ENCODE measurements at regions not wholly inside any gene's neighbourhood (a gene's known extent, or its start where the extent isn't known, plus 50 kb on each side); places are given as distances from the start of the nearest gene placed in this dataset.

DNA sequence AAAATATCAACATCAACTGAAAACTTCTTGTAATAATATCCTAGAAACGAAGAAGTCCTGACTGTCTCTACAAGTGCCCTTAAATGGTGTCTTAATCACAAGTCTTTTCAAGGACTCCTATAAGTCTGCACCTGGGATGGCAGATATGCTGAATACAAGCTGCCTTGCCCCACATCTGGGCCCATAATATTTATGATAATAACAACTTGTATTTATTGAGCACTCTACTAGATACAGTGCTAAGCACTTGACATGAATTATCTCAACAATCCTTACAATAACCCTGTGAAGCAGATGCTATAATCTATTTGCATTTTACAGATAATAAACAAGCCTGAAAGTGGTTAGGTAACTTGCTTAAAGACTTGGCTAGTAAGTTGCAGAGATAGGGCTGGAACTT, 78.0 kb upstream of the ZNF648 start:
- TF ChIP-seq, protein P1, sequence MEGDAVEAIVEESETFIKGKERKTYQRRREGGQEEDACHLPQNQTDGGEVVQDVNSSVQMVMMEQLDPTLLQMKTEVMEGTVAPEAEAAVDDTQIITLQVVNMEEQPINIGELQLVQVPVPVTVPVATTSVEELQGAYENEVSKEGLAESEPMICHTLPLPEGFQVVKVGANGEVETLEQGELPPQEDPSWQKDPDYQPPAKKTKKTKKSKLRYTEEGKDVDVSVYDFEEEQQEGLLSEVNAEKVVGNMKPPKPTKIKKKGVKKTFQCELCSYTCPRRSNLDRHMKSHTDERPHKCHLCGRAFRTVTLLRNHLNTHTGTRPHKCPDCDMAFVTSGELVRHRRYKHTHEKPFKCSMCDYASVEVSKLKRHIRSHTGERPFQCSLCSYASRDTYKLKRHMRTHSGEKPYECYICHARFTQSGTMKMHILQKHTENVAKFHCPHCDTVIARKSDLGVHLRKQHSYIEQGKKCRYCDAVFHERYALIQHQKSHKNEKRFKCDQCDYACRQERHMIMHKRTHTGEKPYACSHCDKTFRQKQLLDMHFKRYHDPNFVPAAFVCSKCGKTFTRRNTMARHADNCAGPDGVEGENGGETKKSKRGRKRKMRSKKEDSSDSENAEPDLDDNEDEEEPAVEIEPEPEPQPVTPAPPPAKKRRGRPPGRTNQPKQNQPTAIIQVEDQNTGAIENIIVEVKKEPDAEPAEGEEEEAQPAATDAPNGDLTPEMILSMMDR (conservative IDR thresholded peaks at IDR 0.05; ENCODE audit: low read length) = no peak
- no peak for DNase-seq (ENCODE audit: low read depth)
- no peak overlapping the region for H3K4me3 ChIP-seq (ENCODE audit: low read length)

DNA sequence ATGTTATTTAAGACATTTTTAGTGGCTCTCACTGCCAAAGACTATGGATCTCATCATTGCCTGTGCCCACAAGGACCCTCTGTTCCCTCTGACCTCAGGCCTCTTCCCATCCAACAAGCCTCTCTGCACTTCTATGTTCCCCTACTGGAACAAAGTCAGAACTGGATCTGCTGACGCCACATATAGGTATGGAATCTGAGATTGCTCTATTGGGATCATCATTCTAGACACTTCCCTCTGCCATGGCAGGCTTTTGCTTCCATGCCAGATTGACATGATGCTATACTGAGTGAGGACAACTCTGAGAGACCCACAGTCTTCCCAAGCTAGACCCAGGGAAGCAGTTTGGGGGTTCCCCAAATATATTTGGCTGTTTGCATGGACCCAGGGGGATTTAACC, 76.0 kb upstream of the ZNF648 start:
- no peak overlapping the region for H3K4me3 ChIP-seq (ENCODE audit: low read length)
- TF ChIP-seq, protein P1 (conservative IDR thresholded peaks at IDR 0.05; ENCODE audit: low read length) = no peak
- no peak for DNase-seq (ENCODE audit: low read depth)

DNA sequence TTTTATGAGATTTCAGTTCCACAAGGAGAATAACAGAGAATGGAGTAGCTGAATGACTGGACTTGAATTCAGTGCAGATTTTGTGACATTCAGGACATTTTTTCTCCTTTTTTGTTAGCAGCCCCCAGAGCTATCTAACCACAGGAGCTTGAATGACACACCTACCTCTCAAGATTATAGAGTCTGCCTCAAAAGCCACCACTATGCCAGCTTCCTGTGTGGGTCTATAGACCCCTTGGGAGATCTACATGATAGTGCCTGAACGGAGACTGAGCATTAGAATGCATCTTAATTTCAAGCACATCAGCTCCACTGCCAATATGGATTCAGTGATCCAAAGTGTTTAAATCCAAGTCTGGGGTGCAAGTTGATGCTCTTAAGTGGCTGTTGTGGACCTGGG, 74.4 kb upstream of the ZNF648 start:
- DNase-seq (ENCODE audit: low read depth) = no peak
- no peak overlapping the region for H3K4me3 ChIP-seq (ENCODE audit: low read length)
- TF ChIP-seq, protein P1 (conservative IDR thresholded peaks at IDR 0.05; ENCODE audit: low read length) = no peak

DNA sequence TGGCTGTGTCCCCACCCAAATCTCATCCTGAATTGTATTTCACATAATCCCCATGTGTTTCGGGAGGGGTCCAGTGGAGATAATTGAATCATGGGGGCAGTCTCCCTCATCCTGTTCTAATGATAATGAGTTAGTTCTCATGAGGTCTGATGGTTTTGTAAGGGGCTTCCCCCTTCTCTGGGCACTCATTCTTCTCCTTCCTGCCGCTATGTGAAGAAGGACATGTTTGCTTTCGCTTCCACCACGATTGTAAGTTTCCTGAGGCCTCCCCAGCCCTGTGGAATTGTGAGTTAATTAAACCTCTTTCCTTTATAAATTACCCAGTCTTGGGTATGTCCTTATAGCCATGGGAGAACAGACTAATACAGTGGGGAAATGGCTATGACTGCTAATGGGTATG, 72.7 kb upstream of the ZNF648 start:
- DNase-seq (ENCODE audit: low read depth) = no peak
- TF ChIP-seq, protein P1 (conservative IDR thresholded peaks at IDR 0.05; ENCODE audit: low read length) = no peak
- no peak overlapping the region for H3K4me3 ChIP-seq (ENCODE audit: low read length)

DNA sequence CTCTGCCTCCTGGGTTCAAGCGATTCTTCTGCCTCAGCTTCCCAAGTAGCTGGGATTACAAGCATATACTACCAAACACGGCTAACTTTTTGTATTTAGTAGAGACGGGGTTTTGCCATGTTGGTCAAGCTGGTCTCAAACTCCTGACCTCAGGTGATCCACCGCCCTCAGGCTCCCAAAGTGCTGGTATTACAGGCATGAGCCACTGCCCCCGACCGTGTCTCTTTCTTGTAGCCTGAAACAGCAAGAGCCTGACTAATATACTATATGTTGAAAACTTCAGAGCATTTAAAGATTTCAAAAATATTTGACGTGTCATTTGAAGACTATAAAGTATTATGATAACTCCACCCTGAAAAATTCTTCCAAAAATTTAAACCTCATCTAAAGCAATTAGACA, 71.7 kb upstream of the ZNF648 start:
- H3K4me3 ChIP-seq (ENCODE audit: low read length) = no peak overlapping the region
- no peak for DNase-seq (ENCODE audit: low read depth)
- TF ChIP-seq, protein P1 (conservative IDR thresholded peaks at IDR 0.05; ENCODE audit: low read length) = no peak

DNA sequence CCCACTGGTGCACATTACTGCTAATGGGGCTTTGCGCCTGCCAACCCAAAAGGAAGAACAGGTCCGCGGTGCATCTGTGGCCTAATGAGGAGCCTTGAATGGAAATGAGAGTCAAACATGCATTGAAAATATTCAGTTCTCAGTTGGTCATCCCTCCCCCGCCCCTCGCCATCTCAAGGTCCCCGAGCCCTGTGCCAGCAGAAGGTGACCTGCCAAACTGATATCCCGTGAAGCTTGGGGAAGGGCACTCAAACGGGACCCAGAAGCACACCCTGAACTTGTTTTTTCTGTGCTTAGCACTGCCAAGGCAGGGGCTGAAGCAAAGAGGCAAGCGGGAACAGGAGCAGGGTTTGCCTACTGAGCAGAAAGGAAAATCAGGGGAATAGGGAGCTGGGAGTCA, 67.9 kb upstream of the ZNF648 start:
- TF ChIP-seq, protein P1 (conservative IDR thresholded peaks at IDR 0.05; ENCODE audit: low read length) = no peak
- DNase-seq (ENCODE audit: low read depth) = no peak

DNA sequence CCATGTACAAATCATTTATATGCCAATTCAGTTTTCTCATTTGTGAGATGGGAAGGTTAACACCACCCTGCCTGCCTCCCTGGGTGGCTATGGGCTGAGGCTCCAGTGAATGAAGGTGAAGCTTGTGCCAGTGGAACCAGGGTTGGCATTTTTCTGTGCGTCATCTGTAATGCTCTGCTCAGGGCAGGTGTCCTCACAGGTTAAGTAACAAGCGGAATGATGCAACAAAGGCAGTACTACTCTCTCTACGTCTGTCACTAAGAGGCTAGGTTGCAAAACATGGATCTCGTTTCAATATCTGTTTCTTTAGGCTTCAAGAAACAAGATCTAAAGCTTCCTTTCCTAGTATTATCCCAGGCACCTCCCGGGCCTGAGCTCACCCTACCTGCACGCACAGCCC, 67.0 kb upstream of the ZNF648 start:
- H3K4me3 ChIP-seq (ENCODE audit: low read length) = no peak overlapping the region
- no peak for DNase-seq (ENCODE audit: low read depth)
- TF ChIP-seq, protein P1 (conservative IDR thresholded peaks at IDR 0.05; ENCODE audit: low read length) = no peak

More for the DNA sequence above, 67.9 kb upstream of the ZNF648 start:
- no peak overlapping the region for H3K4me3 ChIP-seq (ENCODE audit: low read length)

All from AG10803 (cell line).